ENCODE measurements at regions not wholly inside any gene's neighbourhood (a gene's known extent, or its start where the extent isn't known, plus 50 kb on each side); places are given as distances from the start of the nearest gene placed in this dataset.

- BruUV-seq (replicated peaks): no TSS peak
- no peak for DNase-seq (ENCODE audit: low read depth, low spot score)
- Histone ChIP-seq H3K9ac (replicated peaks; ENCODE audit: extremely low read depth, insufficient read depth, low read length) (no peak overlapping the region), H3K27me3 (ENCODE audit: control insufficient read depth in 2 of 2, insufficient read depth in 2 of 2, low read length in 2 of 2) (no peaks in the 10 kb centered on the region), H3K4me2 (ENCODE audit: insufficient read depth, low read length) (no peak overlapping the region), H2AFZ (ENCODE audit: low read depth, low read length) (no peak overlapping the region), H3K27ac (ENCODE audit: insufficient read depth, low read depth, low read length) (no peak overlapping the region), H3K9me3 (replicated peaks; ENCODE audit: control insufficient read depth, insufficient read depth, low read length) (no peaks in the 10 kb centered on the region), H3K36me3 (ENCODE audit: control insufficient read depth in 2 of 2, extremely low read depth in 1 of 2, insufficient read depth in 2 of 2, low read length in 2 of 2) (no peaks in the 10 kb centered on the region), H3K79me2 (ENCODE audit: control insufficient read depth, insufficient read depth, low read length) (no peaks in the 10 kb centered on the region), H3K4me3 (replicated peaks in 1 of 3; ENCODE audit: insufficient read depth in 1 of 3, low read depth in 1 of 3, low read length in 3 of 3) (no peak overlapping the region), H4K20me1 (replicated peaks; ENCODE audit: control insufficient read depth, extremely low read depth, insufficient read depth, low read length) (no peaks in the 10 kb centered on the region), H3K4me1 (ENCODE audit: control insufficient read depth, extremely low read depth, insufficient read depth, low read length) (no peaks in the 10 kb centered on the region), H3K9me1 (replicated peaks; ENCODE audit: control insufficient read depth, extremely low read depth, insufficient read depth, low read length) (no peaks in the 10 kb centered on the region)
- no peak for TF ChIP-seq FOS (IDR thresholded peaks at IDR 0.05; ENCODE audit: borderline replicate concordance, insufficient read depth, low read length)
- no peak for TF ChIP-seq POLR2AphosphoS5 (IDR thresholded peaks at IDR 0.05; ENCODE audit: insufficient read depth, low read depth, low read length)
- no peak for TF ChIP-seq JUN (IDR thresholded peaks at IDR 0.05; ENCODE audit: borderline replicate concordance, insufficient read depth, insufficient read length, low read depth)
- no peak for TF ChIP-seq EZH2 (IDR thresholded peaks at IDR 0.05; ENCODE audit: borderline replicate concordance, low read depth, low read length, severe bottlenecking)
- TF ChIP-seq POLR2A (IDR thresholded peaks at IDR 0.05; ENCODE audit: low read depth, low read length): no peak
- TF ChIP-seq GATA2 (IDR thresholded peaks at IDR 0.05; ENCODE audit: insufficient read depth, insufficient read length, low read depth, low read length): no peak
- TF ChIP-seq, protein P1, sequence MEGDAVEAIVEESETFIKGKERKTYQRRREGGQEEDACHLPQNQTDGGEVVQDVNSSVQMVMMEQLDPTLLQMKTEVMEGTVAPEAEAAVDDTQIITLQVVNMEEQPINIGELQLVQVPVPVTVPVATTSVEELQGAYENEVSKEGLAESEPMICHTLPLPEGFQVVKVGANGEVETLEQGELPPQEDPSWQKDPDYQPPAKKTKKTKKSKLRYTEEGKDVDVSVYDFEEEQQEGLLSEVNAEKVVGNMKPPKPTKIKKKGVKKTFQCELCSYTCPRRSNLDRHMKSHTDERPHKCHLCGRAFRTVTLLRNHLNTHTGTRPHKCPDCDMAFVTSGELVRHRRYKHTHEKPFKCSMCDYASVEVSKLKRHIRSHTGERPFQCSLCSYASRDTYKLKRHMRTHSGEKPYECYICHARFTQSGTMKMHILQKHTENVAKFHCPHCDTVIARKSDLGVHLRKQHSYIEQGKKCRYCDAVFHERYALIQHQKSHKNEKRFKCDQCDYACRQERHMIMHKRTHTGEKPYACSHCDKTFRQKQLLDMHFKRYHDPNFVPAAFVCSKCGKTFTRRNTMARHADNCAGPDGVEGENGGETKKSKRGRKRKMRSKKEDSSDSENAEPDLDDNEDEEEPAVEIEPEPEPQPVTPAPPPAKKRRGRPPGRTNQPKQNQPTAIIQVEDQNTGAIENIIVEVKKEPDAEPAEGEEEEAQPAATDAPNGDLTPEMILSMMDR (IDR thresholded peaks at IDR 0.05; ENCODE audit: extremely low read depth in 1 of 2, insufficient read depth in 1 of 2, low read depth in 1 of 2, low read length in 2 of 2): no peak
- TF ChIP-seq MYC (IDR thresholded peaks at IDR 0.05; ENCODE audit: low read depth, low read length): no peak
- dilution Hi-C loops (cut with MboI; ENCODE audit: extremely low pct_ligation_motif_present, low sequenced_read_pairs): no loop called here
- intact Hi-C loops (cut with micrococcal nuclease): no loop called here
- ChIA-PET POLR2A (no interaction called here), CTCF (no interaction called here)
- no peak for FAIRE-seq
Measured at GRCh38 chr10:28467615-28468014, 65.3 kb upstream of the WAC start.
